HUES48 (cell line): ENCODE measurements at regions not wholly inside any gene's neighbourhood (a gene's known extent, or its start where the extent isn't known, plus 50 kb on each side); places are given as distances from the start of the nearest gene placed in this dataset.
"Not testable (repeated sequence)": the region's sequence is repeated elsewhere in the genome, so short reads cannot be mapped to it uniquely, and the experiment has no call there.

Experiments used
- H3K27ac ChIP-seq: one replicate; pipeline ENCODE4 v1.7.0; 2013; ENCODE audit warnings: low read depth, low read length, inconsistent platforms
- H3K27me3 ChIP-seq: 2 replicates; pipeline ENCODE4 v1.6.1; 2013; ENCODE audit warnings: mild to moderate bottlenecking, low read length; ENCODE audit not compliant: control insufficient read depth, insufficient read depth
- H3K36me3 ChIP-seq: 2 replicates; pipeline ENCODE4 v1.6.1; 2013; ENCODE audit warnings: low read length; ENCODE audit not compliant: control insufficient read depth, insufficient read depth
- H3K4me1 ChIP-seq: 2 replicates; pipeline ENCODE4 v1.6.1; 2013; ENCODE audit warnings: mild to moderate bottlenecking, low read length; ENCODE audit not compliant: control insufficient read depth, insufficient read depth
- H3K4me3 ChIP-seq: 2 replicates; pipeline ENCODE4 v1.5.1; 2013; ENCODE audit warnings: mild to moderate bottlenecking, low read depth, low read length
- H3K9ac ChIP-seq: 2 replicates; pipeline ENCODE4 v1.6.1; 2013; ENCODE audit warnings: mild to moderate bottlenecking, low read depth, low read length, moderate library complexity
- H3K9me3 ChIP-seq: 2 replicates; pipeline ENCODE4 v1.6.1; 2013; ENCODE audit warnings: low read length; ENCODE audit not compliant: control insufficient read depth, insufficient read depth

DNA sequence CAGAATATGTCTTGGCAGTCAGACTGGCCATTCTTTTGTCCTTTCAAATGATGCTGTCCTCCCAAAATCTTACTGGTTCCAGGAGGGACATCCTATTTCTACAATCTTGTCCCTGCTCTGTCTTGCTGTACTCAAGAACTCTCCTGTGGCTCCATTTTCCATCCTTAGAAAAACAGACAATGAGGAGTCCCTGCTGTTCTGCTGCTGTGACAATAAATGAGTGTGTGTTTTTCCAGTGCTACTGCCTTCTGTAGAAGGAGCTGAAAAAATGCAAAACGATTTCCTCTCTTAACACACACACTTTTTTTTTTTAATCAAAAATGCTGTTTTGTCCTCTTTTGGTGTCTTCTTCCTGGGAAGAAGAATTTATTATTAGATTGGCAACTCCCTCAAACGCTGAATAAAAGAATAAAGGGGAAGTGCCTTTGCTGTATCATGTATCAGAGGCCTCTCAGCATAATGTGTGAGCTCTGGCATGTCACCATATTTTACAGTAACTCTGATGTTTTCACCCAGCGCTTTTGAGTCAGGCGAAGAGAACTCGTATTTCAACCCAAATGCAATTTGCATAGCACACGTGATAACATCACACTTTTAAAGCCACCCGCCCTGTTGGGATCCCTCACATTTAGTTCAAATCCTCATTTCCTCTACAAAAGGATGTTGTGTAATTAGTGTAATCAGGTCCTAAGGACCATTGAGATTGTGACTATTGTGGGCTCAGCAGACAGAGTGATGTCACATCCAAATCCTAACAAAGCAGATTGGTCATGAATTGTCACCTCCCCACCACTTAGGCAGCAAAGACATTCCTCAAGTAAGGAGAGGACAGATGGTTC is 496.0 kb upstream of the LARGE1 start:
- H3K4me1 ChIP-seq = peaks cover 6% of the 10 kb centered on the region
- no peak overlapping the region for H3K27ac ChIP-seq
- H3K4me3 ChIP-seq = no peak overlapping the region
- no peaks in the 10 kb centered on the region for H3K36me3 ChIP-seq
- no peaks in the 10 kb centered on the region for H3K27me3 ChIP-seq
- no peaks in the 10 kb centered on the region for H3K9me3 ChIP-seq
- no peak overlapping the region for H3K9ac ChIP-seq

DNA sequence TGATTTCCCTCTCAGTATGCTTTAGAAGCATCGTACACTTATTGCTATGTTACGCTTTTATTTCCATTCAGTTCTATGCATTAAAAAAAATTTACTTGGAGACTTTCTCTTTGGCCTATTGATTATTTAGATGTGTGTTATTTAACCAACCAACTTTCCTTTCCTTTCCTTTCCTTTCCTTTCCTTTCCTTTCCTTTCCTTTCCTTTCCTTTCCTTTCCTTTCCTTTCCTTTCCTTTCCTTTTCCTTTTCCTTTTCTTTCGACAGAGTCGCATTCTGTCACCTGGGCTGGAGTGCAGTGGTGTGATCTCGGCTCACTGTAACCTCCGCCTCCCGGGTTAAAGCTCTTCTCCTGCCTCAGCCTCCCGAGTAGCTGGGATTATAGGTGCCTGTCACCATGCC is 502.7 kb upstream of the LARGE1 start:
- not testable (repeated sequence) for H3K27ac ChIP-seq, H3K4me1 ChIP-seq, H3K4me3 ChIP-seq, H3K9me3 ChIP-seq, H3K27me3 ChIP-seq, H3K36me3 ChIP-seq, H3K9ac ChIP-seq

DNA sequence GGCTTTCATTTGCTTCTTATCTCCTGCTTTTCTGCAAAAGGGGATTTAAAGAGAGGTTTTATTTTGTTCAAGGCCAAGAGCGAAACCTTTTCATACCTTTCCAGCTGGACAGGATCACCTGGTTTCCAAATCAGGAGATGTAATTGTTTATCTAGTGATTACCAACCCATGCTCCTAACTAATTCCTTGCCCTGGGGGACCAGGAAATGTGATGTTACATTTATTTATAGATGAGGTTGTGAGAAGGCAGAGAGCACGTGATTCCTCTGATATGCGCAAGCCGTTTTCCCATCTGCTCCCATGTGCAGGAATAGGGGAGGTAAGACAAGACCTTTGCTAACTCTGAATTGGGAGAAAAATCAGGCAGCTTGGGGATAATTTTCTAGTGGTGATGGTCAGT is 507.2 kb upstream of the LARGE1 start:
- Histone ChIP-seq H3K9me3 (no peaks in the 10 kb centered on the region), H3K27ac (no peak overlapping the region), H3K4me3 (no peak overlapping the region), H3K27me3 (no peaks in the 10 kb centered on the region), H3K9ac (no peak overlapping the region), H3K36me3 (no peaks in the 10 kb centered on the region), H3K4me1 (no peaks in the 10 kb centered on the region)

DNA sequence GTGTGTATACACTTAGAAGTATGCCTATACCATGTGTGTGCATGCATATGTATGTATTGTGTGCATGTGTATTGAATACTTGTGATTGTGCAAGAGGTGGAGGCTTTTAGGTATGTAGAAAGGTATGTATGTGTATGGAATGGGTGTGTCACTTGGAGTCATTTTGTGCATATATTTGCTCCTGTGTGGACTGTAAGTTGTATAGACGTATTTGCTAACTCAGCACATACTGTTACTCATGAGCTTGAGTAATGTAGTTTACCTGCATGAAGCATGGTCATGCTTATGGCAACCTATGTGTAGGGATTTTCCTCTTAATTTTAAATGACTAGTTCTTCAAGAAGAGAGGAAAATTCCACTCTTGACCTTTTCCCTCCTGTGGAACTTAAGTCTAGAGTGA is 507.6 kb upstream of the LARGE1 start:
- Histone ChIP-seq H3K36me3 (no peaks in the 10 kb centered on the region), H3K27ac (no peak overlapping the region)

DNA sequence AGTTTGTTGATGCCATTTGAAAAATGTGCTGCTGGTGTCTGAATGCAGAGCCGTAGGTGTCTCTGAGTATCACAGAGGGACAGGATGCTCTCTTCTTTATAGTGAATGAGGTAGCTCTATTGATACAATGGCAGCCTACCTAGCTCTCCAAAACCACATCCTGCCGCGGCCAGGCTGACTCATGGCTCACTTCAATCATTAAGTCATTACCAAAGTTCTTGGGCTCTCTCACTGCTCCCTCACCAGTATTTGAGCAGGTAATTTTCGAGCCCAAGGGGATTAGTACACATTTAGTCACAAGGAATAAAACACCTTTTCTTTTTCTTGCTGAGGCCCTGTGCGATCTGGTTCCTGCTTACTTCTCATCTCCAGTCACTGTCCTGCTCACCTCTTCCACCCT is 509.0 kb upstream of the LARGE1 start:
- no peaks in the 10 kb centered on the region for H3K4me1 ChIP-seq
- no peaks in the 10 kb centered on the region for H3K9me3 ChIP-seq
- no peaks in the 10 kb centered on the region for H3K27me3 ChIP-seq
- H3K27ac ChIP-seq = no peak overlapping the region
- H3K4me3 ChIP-seq = no peak overlapping the region
- H3K36me3 ChIP-seq = no peaks in the 10 kb centered on the region
- H3K9ac ChIP-seq = no peak overlapping the region

More for the DNA sequence above, 507.6 kb upstream of the LARGE1 start:
- no peak overlapping the region for H3K4me3 ChIP-seq
- no peaks in the 10 kb centered on the region for H3K4me1 ChIP-seq
- no peak overlapping the region for H3K9ac ChIP-seq
- no peaks in the 10 kb centered on the region for H3K9me3 ChIP-seq
- H3K27me3 ChIP-seq = no peaks in the 10 kb centered on the region

DNA sequence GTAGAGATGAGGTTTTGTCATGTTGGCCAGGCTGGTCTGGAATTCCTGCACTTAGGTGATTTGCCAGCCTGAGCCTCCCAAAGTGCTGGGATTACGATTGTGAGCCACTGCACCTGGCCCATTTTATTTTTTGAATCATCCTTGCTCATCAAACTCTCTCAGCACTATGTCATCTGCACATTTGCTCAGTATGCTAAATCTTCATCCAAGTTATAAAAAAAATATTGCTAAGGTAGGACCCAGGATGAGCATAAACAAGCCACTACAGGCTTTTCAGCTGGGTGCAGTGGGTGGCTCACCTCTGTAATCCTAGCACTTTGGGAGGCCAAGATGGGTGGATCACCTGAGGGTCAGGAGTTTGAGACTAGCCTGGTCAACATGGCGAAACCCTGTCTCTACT is 510.1 kb upstream of the LARGE1 start:
- Histone ChIP-seq H3K9ac (no peak overlapping the region), H3K36me3 (no peaks in the 10 kb centered on the region), H3K27ac (no peak overlapping the region), H3K9me3 (no peaks in the 10 kb centered on the region), H3K4me1 (no peaks in the 10 kb centered on the region), H3K27me3 (no peaks in the 10 kb centered on the region), H3K4me3 (no peak overlapping the region)

DNA sequence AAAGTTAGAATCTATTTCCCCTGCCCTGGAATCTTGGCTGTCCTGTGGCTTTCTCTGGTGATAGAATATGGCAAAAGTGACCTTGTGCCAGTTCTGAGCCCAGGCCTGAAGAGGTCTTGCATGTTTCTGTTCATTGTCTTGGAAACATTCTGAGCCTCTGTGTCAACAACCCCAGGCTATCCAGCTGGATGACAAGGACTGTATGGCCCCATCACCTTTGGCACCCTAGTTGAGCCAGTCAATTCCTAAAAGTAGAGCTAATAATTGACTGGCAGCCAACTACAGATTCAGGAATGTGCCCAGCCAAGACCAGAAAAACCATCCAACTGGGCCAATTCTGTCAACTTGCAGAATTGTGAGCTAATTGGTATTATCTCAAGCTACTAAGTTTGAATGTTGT is 514.1 kb upstream of the LARGE1 start:
- no peaks in the 10 kb centered on the region for H3K27me3 ChIP-seq
- no peaks in the 10 kb centered on the region; the same call in 1 of the 2 replicates for H3K9me3 ChIP-seq
- H3K4me3 ChIP-seq = no peak overlapping the region
- no peaks in the 10 kb centered on the region for H3K4me1 ChIP-seq
- no peaks in the 10 kb centered on the region for H3K36me3 ChIP-seq
- no peak overlapping the region for H3K27ac ChIP-seq
- H3K9ac ChIP-seq = no peak overlapping the region

DNA sequence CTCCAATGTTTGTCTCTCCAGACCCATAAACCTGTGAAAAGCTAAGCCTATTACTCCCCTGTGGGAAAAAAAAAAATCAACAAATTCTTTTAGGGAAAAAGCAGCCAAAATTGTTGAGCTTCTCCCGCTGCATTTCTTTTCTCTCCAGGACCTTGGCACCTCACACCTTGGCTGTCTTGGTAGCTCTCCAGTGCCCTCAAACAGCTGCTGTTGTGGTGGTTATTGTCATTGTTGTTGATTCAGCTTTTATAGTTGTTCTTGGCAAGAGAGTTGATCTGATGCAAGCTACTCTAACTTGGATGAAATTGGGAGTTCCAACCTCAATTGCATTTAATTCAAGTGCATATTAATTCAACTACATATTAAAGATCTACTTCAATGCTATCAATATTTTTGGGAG is 516.9 kb upstream of the LARGE1 start:
- no peaks in the 10 kb centered on the region for H3K4me1 ChIP-seq

DNA sequence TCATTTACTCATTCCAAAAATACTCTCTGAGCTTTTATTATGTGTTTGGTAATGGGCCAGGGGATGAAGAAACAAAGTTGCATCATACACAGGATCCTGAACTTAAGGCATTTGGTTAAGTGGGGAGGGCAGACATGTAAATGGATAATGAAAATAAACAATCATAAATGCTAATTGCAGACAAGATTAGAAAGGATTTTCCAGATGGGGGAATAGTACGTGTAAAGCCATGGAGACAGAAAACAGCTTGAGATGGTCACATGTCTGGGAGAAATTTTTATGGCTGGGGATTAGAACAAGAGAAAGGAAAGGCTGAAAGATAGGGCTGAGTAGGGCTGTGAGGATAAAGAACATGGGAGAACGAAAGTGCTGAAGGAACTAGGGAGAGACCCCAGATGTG is 534.3 kb upstream of the LARGE1 start:
- no peak overlapping the region for H3K27ac ChIP-seq
- H3K27me3 ChIP-seq = no peaks in the 10 kb centered on the region
- H3K9ac ChIP-seq = no peak overlapping the region
- no peaks in the 10 kb centered on the region for H3K4me1 ChIP-seq
- H3K36me3 ChIP-seq = no peaks in the 10 kb centered on the region
- H3K9me3 ChIP-seq = no peaks in the 10 kb centered on the region
- no peak overlapping the region for H3K4me3 ChIP-seq

More for the DNA sequence above, 516.9 kb upstream of the LARGE1 start:
- H3K27me3 ChIP-seq = no peaks in the 10 kb centered on the region
- H3K9me3 ChIP-seq = no peaks in the 10 kb centered on the region; the same call in 1 of the 2 replicates
- no peak overlapping the region for H3K27ac ChIP-seq
- no peak overlapping the region for H3K9ac ChIP-seq
- no peaks in the 10 kb centered on the region for H3K36me3 ChIP-seq
- H3K4me3 ChIP-seq = no peak overlapping the region

DNA sequence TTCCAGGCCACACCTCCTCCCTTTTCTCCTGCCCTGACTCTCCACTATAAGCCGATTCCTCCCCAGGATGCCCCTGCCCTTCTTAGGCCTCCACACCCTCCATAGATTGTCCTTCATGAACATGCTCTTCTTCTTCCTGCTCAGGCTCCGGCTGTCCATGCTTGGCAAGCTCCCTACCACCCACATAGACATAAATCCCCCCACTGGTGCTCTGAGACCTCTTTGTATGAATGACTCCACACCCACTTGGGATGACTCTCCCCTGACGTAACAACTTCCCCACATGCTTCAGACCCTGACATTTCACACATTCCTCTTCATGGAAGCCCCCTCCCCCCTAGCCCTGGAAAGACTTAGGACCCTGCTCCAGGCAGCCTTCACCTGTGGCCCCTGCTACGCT is 542.5 kb upstream of the LARGE1 start:
- Histone ChIP-seq H3K4me3 (no peak overlapping the region), H3K9ac (no peak overlapping the region), H3K4me1 (no peaks in the 10 kb centered on the region), H3K36me3 (no peaks in the 10 kb centered on the region), H3K27ac (no peak overlapping the region), H3K27me3 (no peaks in the 10 kb centered on the region), H3K9me3 (no peaks in the 10 kb centered on the region)

DNA sequence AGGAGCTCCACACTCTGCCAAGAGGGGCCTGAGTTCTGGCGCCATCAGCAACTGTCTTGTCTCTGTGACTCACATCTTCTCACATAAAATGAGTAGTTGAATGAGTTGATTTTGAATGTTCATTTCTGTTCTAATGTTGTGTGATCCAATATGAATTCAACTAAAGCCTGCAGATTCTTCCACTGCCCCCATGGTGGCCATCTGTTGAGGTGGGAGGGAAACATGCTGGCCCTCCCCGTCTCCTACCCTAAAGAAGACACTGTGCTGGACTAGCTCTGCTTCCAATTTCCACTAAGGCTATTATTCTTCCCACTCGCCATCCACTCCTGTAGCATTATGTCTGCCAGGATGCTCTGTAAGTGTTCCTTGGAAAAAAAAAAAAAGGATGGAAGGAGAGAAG is 555.6 kb upstream of the LARGE1 start:
- Histone ChIP-seq H3K9ac (no peak overlapping the region), H3K9me3 (peaks cover 10% of the 10 kb centered on the region), H3K27ac (no peak overlapping the region), H3K4me3 (no peak overlapping the region), H3K36me3 (no peaks in the 10 kb centered on the region), H3K4me1 (no peaks in the 10 kb centered on the region), H3K27me3 (no peaks in the 10 kb centered on the region)
